HUES48 (cell line): ENCODE measurements at regions not wholly inside any gene's neighbourhood (a gene's known extent, or its start where the extent isn't known, plus 50 kb on each side); places are given as distances from the start of the nearest gene placed in this dataset.

Source experiments
- H3K27ac ChIP-seq: one replicate; pipeline ENCODE4 v1.7.0; 2013; ENCODE audit warnings: low read depth, low read length, inconsistent platforms
- H3K27me3 ChIP-seq: 2 replicates; pipeline ENCODE4 v1.6.1; 2013; ENCODE audit warnings: mild to moderate bottlenecking, low read length; ENCODE audit not compliant: control insufficient read depth, insufficient read depth
- H3K36me3 ChIP-seq: 2 replicates; pipeline ENCODE4 v1.6.1; 2013; ENCODE audit warnings: low read length; ENCODE audit not compliant: control insufficient read depth, insufficient read depth
- H3K4me1 ChIP-seq: 2 replicates; pipeline ENCODE4 v1.6.1; 2013; ENCODE audit warnings: mild to moderate bottlenecking, low read length; ENCODE audit not compliant: control insufficient read depth, insufficient read depth
- H3K4me3 ChIP-seq: 2 replicates; pipeline ENCODE4 v1.5.1; 2013; ENCODE audit warnings: mild to moderate bottlenecking, low read depth, low read length
- H3K9ac ChIP-seq: 2 replicates; pipeline ENCODE4 v1.6.1; 2013; ENCODE audit warnings: mild to moderate bottlenecking, low read depth, low read length, moderate library complexity
- H3K9me3 ChIP-seq: 2 replicates; pipeline ENCODE4 v1.6.1; 2013; ENCODE audit warnings: low read length; ENCODE audit not compliant: control insufficient read depth, insufficient read depth

GRCh38 chr6:19524366-19525186 is 312.6 kb upstream of the ID4 start:
- H3K27me3 ChIP-seq: no peaks in the 10 kb centered on the region
- H3K36me3 ChIP-seq: no peaks in the 10 kb centered on the region
- no peak overlapping the region for H3K27ac ChIP-seq
- no peaks in the 10 kb centered on the region for H3K9me3 ChIP-seq
- H3K9ac ChIP-seq: no peak overlapping the region
- no peaks in the 10 kb centered on the region for H3K4me1 ChIP-seq
- no peak overlapping the region for H3K4me3 ChIP-seq

GRCh38 chr6:19525673-19526072 is 311.5 kb upstream of the ID4 start:
- Histone ChIP-seq H3K36me3 (no peaks in the 10 kb centered on the region), H3K9ac (no peak overlapping the region), H3K4me3 (no peak overlapping the region), H3K27me3 (no peaks in the 10 kb centered on the region), H3K27ac (no peak overlapping the region), H3K9me3 (no peaks in the 10 kb centered on the region), H3K4me1 (no peaks in the 10 kb centered on the region)

GRCh38 chr6:19530188-19530587 is 307.0 kb upstream of the ID4 start:
- Histone ChIP-seq H3K4me3 (no peak overlapping the region), H3K36me3 (no peaks in the 10 kb centered on the region)

GRCh38 chr6:19535351-19535750 is 301.8 kb upstream of the ID4 start:
- Histone ChIP-seq H3K27ac (no peak overlapping the region), H3K36me3 (no peaks in the 10 kb centered on the region), H3K4me3 (no peak overlapping the region), H3K4me1 (no peaks in the 10 kb centered on the region), H3K9ac (no peak overlapping the region), H3K9me3 (no peaks in the 10 kb centered on the region; the same call in 1 of the 2 replicates), H3K27me3 (no peaks in the 10 kb centered on the region)

More at GRCh38 chr6:19530188-19530587, 307.0 kb upstream of the ID4 start:
- Histone ChIP-seq H3K4me1 (no peaks in the 10 kb centered on the region), H3K27me3 (no peaks in the 10 kb centered on the region), H3K27ac (no peak overlapping the region), H3K9me3 (no peaks in the 10 kb centered on the region), H3K9ac (no peak overlapping the region)

- H3K27me3 ChIP-seq: no peaks in the 10 kb centered on the region
- no peaks in the 10 kb centered on the region for H3K4me1 ChIP-seq
- no peaks in the 10 kb centered on the region; the same call in 1 of the 2 replicates for H3K9me3 ChIP-seq
- H3K4me3 ChIP-seq: no peak overlapping the region
- H3K27ac ChIP-seq: no peak overlapping the region
- H3K36me3 ChIP-seq: no peaks in the 10 kb centered on the region
- H3K9ac ChIP-seq: no peak overlapping the region
Observed at GRCh38 chr6:19536838-19537237, 300.3 kb upstream of the ID4 start.

- Histone ChIP-seq H3K4me1 (no peaks in the 10 kb centered on the region), H3K4me3 (no peak overlapping the region), H3K9ac (no peak overlapping the region), H3K27me3 (no peaks in the 10 kb centered on the region), H3K36me3 (no peaks in the 10 kb centered on the region), H3K27ac (no peak overlapping the region), H3K9me3 (no peaks in the 10 kb centered on the region; the same call in 1 of the 2 replicates)
Observed at GRCh38 chr6:19538096-19538495, 299.1 kb upstream of the ID4 start.

GRCh38 chr6:19547507-19547906 is 289.7 kb upstream of the ID4 start:
- Histone ChIP-seq H3K4me3 (no peak overlapping the region), H3K9ac (no peak overlapping the region), H3K36me3 (no peaks in the 10 kb centered on the region), H3K27me3 (no peaks in the 10 kb centered on the region), H3K27ac (no peak overlapping the region), H3K4me1 (0 out of 2 replicates have a peak, but pooled peaks cover 3% of the 10 kb centered on the region), H3K9me3 (no peaks in the 10 kb centered on the region)

- no peak overlapping the region for H3K4me3 ChIP-seq
- H3K36me3 ChIP-seq: no peaks in the 10 kb centered on the region
- H3K27me3 ChIP-seq: no peaks in the 10 kb centered on the region
- H3K27ac ChIP-seq: no peak overlapping the region
- 0 out of 2 replicates have a peak, but pooled peaks cover 3% of the 10 kb centered on the region for H3K4me1 ChIP-seq
- H3K9ac ChIP-seq: no peak overlapping the region
- H3K9me3 ChIP-seq: no peaks in the 10 kb centered on the region
Observed at GRCh38 chr6:19549109-19549508, 288.1 kb upstream of the ID4 start.

GRCh38 chr6:19550380-19550779 is 286.8 kb upstream of the ID4 start:
- H3K9me3 ChIP-seq: no peaks in the 10 kb centered on the region
- H3K9ac ChIP-seq: no peak overlapping the region
- no peak overlapping the region for H3K4me3 ChIP-seq
- no peaks in the 10 kb centered on the region for H3K36me3 ChIP-seq
- H3K4me1 ChIP-seq: no peaks in the 10 kb centered on the region
- no peaks in the 10 kb centered on the region for H3K27me3 ChIP-seq
- H3K27ac ChIP-seq: no peak overlapping the region

GRCh38 chr6:19551611-19552010 is 285.6 kb upstream of the ID4 start:
- Histone ChIP-seq H3K4me3 (no peak overlapping the region), H3K9me3 (no peaks in the 10 kb centered on the region)

GRCh38 chr6:19552076-19552475 is 285.1 kb upstream of the ID4 start:
- H3K9me3 ChIP-seq: no peaks in the 10 kb centered on the region
- no peak overlapping the region for H3K4me3 ChIP-seq
- no peak overlapping the region for H3K27ac ChIP-seq
- H3K4me1 ChIP-seq: no peaks in the 10 kb centered on the region
- H3K9ac ChIP-seq: no peak overlapping the region
- H3K36me3 ChIP-seq: no peaks in the 10 kb centered on the region
- no peaks in the 10 kb centered on the region for H3K27me3 ChIP-seq

More at GRCh38 chr6:19551611-19552010, 285.6 kb upstream of the ID4 start:
- H3K27me3 ChIP-seq: no peaks in the 10 kb centered on the region
- H3K4me1 ChIP-seq: no peaks in the 10 kb centered on the region
- H3K36me3 ChIP-seq: no peaks in the 10 kb centered on the region
- H3K9ac ChIP-seq: no peak overlapping the region
- no peak overlapping the region for H3K27ac ChIP-seq
